DND-41 (cell line): ENCODE measurements at regions not wholly inside any gene's neighbourhood (a gene's known extent, or its start where the extent isn't known, plus 50 kb on each side); places are given as distances from the start of the nearest gene placed in this dataset.

ENCODE experiments used
- EZH2 ChIP-seq: IDR thresholded peaks from 3 replicates; pipeline ENCODE4 v1.6.1; 2012; ENCODE audit warnings: borderline replicate concordance, low read depth, mild to moderate bottlenecking, moderate library complexity, low read length, inconsistent platforms; ENCODE audit not compliant: severe bottlenecking
- TF ChIP-seq, protein P1 (sequence below): IDR thresholded peaks from 2 replicates; pipeline ENCODE4 v1.5.1; 2012; ENCODE audit warnings: borderline replicate concordance, low read length, moderate library complexity, mild to moderate bottlenecking; ENCODE audit not compliant: poor library complexity, severe bottlenecking; ENCODE audit errors: extremely low read depth

DNA sequence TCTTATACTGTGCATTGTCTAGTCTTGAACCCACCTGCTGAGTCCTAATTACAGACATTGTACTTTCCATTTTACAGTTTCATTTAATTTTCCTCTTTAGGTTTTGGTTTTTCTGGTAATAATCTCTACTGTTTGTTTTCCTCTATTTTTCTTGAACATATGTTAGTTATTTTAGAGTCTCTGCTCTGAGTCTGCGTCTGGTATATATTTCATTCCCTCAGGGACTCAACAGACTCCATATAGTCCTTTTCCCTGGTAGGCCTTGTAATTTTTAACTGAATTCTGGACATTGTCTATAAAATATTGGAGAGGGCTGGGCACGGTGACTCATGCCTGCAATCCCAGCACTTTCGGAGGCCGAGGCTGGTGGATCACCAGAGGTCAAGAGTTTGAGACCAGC lies 121.8 kb upstream of the STOX2 start:
- TF ChIP-seq EZH2: no peak
- TF ChIP-seq, protein P1, sequence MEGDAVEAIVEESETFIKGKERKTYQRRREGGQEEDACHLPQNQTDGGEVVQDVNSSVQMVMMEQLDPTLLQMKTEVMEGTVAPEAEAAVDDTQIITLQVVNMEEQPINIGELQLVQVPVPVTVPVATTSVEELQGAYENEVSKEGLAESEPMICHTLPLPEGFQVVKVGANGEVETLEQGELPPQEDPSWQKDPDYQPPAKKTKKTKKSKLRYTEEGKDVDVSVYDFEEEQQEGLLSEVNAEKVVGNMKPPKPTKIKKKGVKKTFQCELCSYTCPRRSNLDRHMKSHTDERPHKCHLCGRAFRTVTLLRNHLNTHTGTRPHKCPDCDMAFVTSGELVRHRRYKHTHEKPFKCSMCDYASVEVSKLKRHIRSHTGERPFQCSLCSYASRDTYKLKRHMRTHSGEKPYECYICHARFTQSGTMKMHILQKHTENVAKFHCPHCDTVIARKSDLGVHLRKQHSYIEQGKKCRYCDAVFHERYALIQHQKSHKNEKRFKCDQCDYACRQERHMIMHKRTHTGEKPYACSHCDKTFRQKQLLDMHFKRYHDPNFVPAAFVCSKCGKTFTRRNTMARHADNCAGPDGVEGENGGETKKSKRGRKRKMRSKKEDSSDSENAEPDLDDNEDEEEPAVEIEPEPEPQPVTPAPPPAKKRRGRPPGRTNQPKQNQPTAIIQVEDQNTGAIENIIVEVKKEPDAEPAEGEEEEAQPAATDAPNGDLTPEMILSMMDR: no peak
